HEK293T (cell line): ENCODE measurements at regions not wholly inside any gene's neighbourhood (a gene's known extent, or its start where the extent isn't known, plus 50 kb on each side); places are given as distances from the start of the nearest gene placed in this dataset.

Experiments
- ARNT ChIP-seq: fragments of 450-650 bp; IDR thresholded peaks from 2 replicates; pipeline ENCODE4 v1.6.1; 2017; ENCODE audit warnings: mild to moderate bottlenecking
- FOXA1 ChIP-seq: fragments of 450-650 bp; IDR thresholded peaks from 2 replicates; pipeline ENCODE4 v1.6.1; 2016; ENCODE audit warnings: mild to moderate bottlenecking
- SP1 ChIP-seq: fragments of 450-650 bp; IDR thresholded peaks from 2 replicates; pipeline ENCODE4 v1.6.1; 2017
- SUZ12 ChIP-seq: fragments of 450-650 bp; IDR thresholded peaks from 2 replicates; pipeline ENCODE4 v1.6.1; 2016; ENCODE audit warnings: mild to moderate bottlenecking

DNA sequence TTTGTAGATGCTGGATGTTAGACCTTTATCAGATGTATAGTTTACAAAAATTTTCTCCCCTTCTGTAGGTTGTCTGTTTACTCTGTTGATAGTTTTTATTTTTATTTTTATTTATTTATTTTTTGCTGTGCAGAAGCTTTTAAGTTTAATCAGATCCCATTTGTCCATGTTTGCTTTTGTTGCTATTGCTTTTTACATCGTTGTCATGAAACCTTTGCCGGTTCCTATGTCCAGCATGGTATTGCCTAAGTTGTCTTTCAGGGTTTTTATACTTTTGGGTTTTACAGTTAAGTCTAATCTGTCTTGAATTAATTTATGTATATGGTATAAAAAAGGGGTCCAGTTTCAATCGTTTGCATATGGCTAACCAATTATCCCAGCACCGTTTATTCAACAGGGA is 819.5 kb downstream of the KCNT2 start:
- TF ChIP-seq SUZ12 (no peak), FOXA1 (no peak), SP1 (no peak), ARNT (no peak)
